GM23338 (cell line): ENCODE measurements at regions not wholly inside any gene's neighbourhood (a gene's known extent, or its start where the extent isn't known, plus 50 kb on each side); places are given as distances from the start of the nearest gene placed in this dataset.

Experiments
- CTCF ChIP-seq, 2 experiments: fragments of 200-600 bp in 1 of 2; sonication (generic) in 1 of 2; conservative IDR thresholded peaks; 2 replicates each; pipeline versions ENCODE4 v1.5.1 to v1.6.1; 2016 to 2017; ENCODE audit warnings: antibody characterized with exemption in 2 of 2, low read depth in 2 of 2, mild to moderate bottlenecking in 2 of 2, moderate library complexity in 1 of 2
- ETS1 ChIP-seq: IDR thresholded peaks from 2 replicates; pipeline ENCODE4 v1.6.1; 2016; ENCODE audit warnings: antibody characterized with exemption
- EZH2 ChIP-seq: fragments of 200-600 bp; sonication (generic); IDR thresholded peaks from one replicate; pipeline ENCODE4 v1.8.0; 2017; ENCODE audit warnings: antibody characterized with exemption, mild to moderate bottlenecking, low read depth; ENCODE audit not compliant: unreplicated experiment
- POLR2AphosphoS5 ChIP-seq: IDR thresholded peaks from 2 replicates; pipeline ENCODE4 v1.6.1; 2016; ENCODE audit warnings: antibody characterized with exemption, low read depth
- ZNF331 ChIP-seq: fragments of 250-450 bp; sonication (Bioruptor Pico); IDR thresholded peaks from 2 replicates; pipeline ENCODE4 v1.5.0; 2020; ENCODE audit warnings: low read depth, mild to moderate bottlenecking, moderate library complexity
- TF ChIP-seq, protein P1 (sequence below): IDR thresholded peaks from one replicate; pipeline ENCODE4 v1.6.1; 2018; ENCODE audit warnings: antibody characterized with exemption; ENCODE audit not compliant: unreplicated experiment

DNA sequence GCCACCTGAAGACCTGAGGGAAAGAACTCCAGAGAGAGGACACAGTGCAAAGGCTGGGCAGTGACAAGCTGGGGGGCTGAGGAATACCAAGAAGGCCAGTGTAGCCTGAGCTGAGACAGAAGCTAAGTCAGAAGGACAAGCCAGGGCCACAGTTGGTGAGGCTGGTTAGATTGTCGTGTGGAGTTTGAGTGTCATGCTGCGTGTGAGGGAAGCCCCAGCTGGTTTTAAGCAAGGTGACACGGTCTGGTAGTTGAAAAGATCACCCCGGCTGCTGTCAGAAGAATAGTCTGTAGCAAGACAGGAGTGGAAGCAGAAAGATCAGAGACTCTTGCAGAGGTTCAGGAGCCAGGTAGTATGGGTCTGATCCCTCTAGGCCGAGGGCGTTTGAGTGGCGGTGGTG lies 50.6 kb upstream of the RMDN2 start:
- TF ChIP-seq CTCF (conservative IDR thresholded peaks at IDR 0.05; ENCODE audit: low read depth in 2 of 2) (no peak), EZH2 (no peak), POLR2AphosphoS5 (no peak), ZNF331 (no peak), ETS1 (no peak)
- TF ChIP-seq, protein P1, sequence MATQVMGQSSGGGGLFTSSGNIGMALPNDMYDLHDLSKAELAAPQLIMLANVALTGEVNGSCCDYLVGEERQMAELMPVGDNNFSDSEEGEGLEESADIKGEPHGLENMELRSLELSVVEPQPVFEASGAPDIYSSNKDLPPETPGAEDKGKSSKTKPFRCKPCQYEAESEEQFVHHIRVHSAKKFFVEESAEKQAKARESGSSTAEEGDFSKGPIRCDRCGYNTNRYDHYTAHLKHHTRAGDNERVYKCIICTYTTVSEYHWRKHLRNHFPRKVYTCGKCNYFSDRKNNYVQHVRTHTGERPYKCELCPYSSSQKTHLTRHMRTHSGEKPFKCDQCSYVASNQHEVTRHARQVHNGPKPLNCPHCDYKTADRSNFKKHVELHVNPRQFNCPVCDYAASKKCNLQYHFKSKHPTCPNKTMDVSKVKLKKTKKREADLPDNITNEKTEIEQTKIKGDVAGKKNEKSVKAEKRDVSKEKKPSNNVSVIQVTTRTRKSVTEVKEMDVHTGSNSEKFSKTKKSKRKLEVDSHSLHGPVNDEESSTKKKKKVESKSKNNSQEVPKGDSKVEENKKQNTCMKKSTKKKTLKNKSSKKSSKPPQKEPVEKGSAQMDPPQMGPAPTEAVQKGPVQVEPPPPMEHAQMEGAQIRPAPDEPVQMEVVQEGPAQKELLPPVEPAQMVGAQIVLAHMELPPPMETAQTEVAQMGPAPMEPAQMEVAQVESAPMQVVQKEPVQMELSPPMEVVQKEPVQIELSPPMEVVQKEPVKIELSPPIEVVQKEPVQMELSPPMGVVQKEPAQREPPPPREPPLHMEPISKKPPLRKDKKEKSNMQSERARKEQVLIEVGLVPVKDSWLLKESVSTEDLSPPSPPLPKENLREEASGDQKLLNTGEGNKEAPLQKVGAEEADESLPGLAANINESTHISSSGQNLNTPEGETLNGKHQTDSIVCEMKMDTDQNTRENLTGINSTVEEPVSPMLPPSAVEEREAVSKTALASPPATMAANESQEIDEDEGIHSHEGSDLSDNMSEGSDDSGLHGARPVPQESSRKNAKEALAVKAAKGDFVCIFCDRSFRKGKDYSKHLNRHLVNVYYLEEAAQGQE = no peak
